ENCODE measurements at regions not wholly inside any gene's neighbourhood (a gene's known extent, or its start where the extent isn't known, plus 50 kb on each side); places are given as distances from the start of the nearest gene placed in this dataset.
"Not testable (repeated sequence)": the region's sequence is repeated elsewhere in the genome, so short reads cannot be mapped to it uniquely, and the experiment has no call there.

DNA sequence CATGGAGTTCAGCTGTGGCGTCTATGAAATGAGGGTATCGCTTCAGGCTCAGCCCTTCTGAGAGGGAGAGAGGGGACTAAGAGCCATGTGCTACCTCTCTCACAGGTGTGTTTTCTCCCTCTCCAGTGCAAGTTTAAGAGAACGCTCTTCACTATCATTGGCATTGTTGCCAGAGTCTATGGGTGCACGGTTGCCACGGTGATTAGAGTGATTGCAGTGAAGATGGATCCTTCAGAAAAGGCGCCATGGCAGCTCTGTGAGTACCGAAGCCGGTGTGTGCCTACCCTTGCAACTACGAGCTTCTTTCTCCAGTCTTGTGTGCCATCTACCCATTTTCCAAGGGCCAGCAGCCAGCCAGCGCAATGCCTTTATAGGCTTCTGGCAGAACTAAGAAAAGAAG is 290.5 kb downstream of the OMA1 start:
- no peak for DNase-seq (ENCODE audit: low read depth in 2 of 2)

DNA sequence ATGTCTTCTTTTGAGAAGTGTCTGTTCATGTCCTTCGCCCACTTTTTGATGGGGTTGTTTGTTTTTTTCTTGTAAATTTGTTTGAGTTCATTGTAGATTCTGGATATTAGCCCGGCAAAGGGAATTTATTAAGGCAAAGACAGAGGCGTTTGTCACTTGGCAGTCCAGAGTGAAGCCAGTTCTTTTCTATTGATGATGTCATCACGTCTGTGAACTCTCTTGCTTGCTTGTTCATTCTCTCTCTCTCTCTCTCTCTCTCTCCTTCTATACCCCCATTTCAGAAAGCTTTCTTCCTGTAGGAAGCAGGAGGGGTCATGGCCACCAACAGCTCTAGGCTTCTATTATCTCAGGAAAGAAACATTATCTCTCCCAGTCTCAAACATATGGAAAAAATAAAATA is 291.3 kb downstream of the OMA1 start:
- DNase-seq (ENCODE audit: low read depth in 2 of 2) = no peak

DNA sequence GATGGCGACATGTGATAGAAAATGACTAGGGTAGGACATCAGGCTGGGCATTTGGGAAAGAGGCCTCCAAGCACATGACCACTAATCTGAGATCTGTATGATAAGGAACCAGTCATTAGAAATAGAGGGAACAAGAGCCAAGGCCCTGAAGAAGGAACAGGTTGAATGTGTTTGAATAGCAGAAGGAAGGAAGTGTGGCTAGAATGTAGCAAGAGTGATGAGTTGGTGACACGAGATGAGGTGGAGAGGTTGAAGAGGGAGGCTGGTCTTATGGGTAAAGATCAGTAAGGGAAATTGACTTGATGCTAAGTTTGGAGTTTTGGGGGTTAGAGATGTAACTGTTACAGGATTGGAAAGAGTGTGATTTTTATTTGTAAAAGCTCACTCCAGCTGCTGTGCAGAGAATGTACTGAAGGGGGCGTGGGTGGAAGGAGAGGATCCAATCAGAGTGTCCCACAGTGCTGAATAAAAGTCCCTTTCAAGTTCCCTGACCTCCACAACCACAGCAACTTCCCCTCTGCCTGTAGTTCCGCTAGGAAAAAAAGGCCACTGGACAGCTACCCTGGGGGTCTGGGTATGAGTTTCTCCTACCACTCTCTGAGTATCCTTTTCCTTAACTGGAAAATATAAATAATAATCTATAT is 295.0 kb downstream of the OMA1 start:
- DNase-seq (ENCODE audit: low read depth in 2 of 2) = no peak

DNA sequence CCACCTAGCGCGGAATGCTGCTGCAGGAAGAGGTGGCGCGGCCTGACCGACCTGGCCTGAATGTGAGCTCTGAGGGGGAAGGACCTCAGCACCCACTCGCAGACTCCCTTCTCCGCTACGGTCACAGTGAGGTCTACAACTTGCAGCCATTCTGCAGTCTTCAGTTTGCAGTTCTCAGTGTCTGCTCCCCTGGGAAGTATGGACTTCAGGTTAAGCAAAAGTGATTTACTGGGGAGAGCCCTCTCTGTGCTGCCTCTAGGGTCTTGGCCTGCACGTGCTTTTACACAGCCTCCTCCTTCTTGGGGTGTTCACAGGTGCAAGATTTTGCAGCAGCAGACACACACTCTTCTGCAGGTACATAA is 296.0 kb downstream of the OMA1 start:
- no peak for DNase-seq (ENCODE audit: low read depth in 2 of 2)

DNA sequence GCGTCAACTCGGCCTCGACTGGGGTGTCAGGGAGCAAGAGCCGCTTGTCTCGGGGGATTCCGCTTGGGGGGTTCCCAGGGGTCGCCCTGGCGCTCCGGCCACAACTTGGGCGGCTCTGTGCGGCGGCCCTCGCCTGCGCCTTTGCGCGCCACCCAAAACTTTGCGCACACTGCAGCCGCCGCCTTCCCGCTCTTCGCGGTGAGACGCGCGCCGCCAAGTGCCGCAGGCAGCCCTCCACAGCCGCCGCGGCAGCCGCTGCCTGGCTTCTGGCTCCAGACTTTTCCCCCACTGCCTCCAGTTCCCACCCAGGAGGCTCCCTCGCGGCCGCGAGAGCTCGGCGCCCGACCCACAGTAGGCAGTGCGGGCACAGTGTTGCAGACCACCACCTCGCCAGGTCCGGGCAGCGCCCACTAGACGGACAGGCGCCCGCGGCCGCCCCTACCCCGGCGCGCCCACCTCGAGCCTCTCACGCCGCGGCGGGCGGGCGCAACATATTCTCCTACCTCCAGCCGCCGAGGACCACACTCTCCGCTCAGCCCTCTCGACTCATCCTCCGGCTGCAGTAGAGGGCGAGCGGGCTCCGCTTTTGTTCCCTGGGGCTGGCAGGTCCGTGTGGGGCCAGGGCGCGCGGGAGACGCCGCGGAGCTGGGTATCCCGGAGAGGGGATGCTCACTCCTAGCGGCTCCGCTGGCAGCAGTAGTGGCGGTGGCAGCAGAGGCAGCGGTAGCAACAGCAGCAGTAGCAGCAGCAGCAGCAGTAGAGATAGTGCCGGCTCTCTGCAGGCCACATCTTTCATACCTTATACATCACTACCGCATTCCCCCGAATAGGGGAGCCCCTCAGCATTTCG is 296.6 kb downstream of the OMA1 start:
- no peak for DNase-seq (ENCODE audit: low read depth in 2 of 2)

DNA sequence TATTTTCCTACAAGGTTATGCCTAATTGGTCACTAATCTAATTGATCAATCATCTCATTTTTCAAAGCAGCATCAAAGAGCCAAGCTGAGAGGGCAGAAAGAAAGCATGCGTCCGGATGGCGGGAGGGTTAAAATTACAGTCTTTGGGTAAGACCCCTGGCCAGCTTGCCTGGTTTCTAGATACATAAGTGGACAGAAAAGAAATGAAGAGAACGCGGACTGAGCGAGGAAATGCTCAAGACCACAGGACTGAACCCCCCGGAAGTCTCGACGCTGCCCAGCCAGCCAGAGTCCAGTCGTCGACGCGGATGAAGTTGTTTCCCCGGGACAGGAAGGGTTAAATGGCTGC is 297.2 kb downstream of the OMA1 start:
- DNase-seq (ENCODE audit: low read depth in 2 of 2) = no peak

DNA sequence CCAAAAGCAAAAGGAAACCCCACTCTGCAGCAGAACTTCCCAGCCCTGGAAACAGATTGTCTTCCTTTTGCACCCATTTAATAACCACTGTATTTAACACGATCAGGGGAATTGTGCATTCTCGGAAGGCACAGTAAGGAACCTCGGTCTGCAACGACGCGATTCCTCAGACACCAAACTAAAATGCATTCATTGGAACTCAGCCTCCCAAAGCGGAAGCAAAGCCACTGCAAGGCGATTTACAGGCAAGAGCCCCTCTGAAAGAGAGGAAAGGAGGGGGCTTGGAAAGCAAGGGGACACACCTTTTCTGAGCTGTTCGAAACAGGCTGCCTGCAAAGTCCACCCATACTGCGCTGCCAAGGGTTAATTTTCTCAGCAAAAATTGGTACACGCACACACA is 297.7 kb downstream of the OMA1 start:
- DNase-seq (ENCODE audit: low read depth in 2 of 2) = no peak

DNA sequence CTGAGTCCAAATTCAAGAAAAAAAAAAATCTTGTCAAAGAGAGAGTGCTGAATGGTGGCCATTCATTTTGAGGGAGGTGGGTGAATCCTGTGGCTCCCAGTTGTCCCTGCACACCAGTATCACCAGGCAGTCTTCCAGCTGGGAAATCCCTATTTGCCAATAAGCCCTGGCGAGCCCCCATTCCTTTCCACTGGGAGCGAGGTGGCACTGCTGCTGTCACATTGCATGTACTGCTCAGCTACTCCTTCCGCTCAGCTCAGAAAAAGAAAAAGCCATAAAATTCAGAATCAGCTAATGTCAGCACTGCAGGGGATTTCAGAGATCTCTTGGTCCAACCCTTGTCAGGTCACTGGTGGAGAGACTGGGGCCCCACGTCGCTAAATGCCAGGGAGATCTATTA is 298.5 kb downstream of the OMA1 start:
- DNase-seq (ENCODE audit: low read depth in 2 of 2) = no peak

DNA sequence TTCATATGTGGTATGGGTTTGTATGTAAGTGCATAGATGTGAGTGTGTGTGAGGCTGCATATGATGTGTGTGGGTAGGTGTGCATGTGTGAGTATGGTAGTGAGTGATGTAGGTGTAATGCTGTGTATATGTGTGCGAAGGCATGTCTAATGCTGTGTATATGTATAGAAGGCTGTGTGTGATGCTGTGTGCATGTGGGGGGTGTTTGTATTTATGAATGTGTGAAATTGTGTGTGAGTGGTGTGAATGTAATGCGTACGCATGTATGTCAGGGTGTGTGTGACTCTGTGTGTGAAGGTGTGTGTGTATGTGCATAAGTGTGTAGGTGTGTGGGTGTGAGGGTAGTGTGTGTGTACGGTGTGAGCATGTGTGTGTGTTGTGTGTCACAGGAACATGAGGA is 300.0 kb downstream of the OMA1 start:
- no peak for DNase-seq (ENCODE audit: low read depth in 2 of 2)

DNA sequence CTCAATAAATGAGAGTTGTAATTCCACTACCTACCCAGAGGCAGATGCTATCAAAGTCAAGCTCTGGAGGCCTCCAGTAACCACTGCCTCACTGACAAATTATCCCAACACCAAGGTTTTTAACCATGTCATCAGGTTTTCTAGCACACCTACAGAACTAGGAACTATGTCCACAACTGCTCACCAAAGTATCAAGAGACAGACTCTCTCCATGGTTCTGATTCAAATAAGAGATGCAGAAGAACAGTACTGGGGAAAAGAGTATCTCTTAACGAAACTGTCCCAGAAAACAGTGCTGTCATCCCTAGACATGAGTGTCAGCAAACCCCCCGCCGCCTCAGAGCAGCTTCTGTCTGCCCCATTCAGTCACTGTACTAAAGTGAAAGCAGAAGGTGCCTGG is 301.7 kb downstream of the OMA1 start:
- DNase-seq (ENCODE audit: low read depth in 2 of 2) = no peak

DNA sequence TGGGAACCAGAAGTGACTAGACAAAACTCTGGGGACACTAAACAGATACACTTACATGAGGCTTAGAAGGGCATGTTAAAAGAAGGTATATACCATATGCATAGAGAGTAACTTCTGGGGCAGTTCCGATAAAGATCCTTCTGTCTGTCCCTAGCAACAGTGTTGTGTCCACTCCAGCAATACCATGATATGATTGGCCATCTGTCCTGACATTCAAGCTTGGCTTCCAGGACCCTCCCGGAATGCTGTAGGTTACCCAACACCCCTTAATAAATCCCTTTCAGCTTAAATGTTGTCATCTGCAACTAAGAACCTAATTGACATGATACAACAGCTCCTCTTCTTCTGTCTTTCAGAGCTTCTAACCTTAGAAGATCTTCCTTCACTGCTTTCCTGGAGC is 307.7 kb downstream of the OMA1 start:
- no peak for DNase-seq (ENCODE audit: low read depth in 2 of 2)

DNA sequence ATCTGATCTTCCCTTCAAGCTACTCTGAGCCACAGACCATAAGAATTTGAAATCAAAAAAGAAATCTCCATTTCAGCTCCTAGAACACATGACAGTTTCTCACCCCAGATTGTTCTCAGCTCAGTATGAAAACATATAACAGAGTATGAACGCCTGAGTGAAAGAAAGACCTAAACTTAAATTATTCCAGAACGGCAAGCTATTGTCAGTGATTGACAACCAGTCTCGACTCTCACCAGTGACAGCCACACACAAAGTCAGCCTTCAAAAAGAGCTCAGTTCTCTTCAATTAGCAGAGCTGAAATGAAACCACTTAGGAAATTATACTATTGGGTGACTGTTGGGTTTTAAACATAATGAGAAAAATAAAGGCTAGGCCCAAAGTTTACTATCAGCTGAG is 312.8 kb downstream of the OMA1 start:
- DNase-seq (ENCODE audit: low read depth in 2 of 2) = no peak

DNA sequence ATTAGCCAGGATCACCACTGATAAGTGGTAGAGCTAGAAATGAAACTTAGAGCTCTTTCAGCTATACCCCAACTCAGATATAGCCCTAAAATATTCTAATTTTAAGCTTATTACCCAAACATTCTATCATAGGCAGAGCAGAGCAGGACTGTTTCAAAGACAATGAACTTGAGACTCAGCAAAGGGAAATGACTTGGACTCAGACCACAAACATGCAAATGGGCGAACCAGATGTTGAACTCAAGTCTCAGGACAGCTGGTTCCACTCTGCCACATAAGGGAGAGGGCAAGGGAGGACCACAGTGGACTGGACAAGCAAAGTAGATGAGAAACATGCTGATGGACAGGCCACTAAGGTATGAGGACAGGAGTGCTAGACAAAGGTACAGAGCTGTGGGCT is 315.3 kb downstream of the OMA1 start:
- no peak for DNase-seq (ENCODE audit: low read depth in 2 of 2)

DNA sequence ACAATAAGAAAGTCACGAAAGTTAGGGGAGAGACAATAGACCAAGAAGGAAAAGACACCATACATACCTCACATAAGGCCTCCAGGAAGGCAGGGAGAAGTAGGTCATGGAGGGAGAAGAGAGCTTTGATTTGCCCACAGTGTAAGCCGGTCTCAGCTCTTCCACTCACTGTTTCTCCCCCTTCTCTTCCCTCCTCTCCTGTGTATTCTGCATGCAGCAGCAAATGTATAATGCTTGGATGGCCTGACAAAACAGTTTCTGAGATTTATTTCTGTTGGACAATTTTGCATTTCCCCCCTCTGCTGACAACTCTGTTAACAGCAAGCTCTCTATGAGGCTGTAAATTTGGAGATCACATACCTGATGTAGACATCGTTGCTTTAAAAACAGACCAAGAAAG is 318.9 kb downstream of the OMA1 start:
- no peak for DNase-seq (ENCODE audit: low read depth in 2 of 2)

DNA sequence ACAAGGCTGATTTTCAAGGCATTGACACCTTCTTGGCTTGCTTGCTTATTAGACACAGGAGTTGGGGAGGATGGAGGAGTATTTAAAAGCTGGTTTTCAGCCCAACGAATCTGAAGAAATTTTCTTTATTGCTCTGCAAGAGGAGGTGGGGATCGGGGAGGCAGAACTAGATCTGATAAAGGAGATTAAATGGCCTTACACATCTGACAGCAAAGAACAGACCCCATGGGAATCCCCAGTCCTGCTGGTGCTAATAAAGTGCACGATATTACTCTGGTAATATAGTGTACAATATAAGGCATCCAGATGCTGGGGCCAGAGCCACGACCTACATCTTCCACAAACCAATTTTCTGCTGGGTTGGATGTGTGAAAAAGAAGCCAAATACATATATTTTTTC is 323.0 kb downstream of the OMA1 start:
- DNase-seq (ENCODE audit: low read depth in 2 of 2) = no peak

DNA sequence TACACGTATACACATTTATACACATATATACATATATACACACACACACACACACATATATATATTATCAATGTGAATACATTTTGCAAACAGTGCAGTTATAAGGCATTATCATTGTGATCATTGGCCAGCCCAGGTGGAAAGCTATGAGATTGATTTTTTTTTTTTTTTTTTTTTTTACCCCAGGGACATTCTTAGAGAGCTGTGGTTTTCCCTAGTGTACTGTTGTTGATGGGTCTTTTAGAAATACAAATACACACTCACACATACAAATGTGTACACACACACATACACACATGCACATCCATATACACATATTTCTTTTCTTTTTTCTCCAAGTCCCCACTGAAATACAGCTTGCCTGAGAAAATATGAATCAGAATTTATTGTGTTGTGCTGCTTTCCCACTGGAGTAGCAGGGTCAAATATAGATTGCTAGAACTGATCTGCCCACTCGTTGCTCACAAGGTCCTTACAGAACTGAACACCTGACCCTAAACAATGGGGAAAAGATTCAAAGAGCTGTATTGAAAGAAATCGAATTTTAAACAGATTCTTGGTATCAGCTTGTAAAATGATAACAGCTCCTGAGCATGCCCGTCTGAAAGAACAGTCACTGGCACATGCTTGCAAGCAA is 325.6 kb downstream of the OMA1 start:
- DNase-seq (ENCODE audit: low read depth in 2 of 2) = no peak

DNA sequence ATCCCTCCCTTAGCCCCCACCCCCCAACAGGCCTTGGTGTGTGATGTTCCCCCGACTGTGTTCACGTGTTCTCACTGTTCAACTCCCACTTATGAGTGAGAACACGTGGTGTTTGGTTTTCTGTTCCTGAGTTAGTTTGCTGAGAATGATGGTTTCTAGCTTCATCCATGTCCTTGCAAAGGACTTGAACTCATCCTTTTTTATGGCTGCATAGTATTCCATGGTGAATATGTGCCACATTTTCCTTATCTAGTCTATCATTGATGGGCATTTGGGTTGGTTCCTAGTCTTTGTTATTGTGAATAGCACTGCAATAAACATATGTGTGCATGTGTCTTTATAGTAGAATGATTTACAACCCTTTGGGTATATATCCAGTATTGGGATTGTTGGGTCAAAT is 330.4 kb downstream of the OMA1 start:
- not testable (repeated sequence) for DNase-seq (ENCODE audit: low read depth in 2 of 2)

DNA sequence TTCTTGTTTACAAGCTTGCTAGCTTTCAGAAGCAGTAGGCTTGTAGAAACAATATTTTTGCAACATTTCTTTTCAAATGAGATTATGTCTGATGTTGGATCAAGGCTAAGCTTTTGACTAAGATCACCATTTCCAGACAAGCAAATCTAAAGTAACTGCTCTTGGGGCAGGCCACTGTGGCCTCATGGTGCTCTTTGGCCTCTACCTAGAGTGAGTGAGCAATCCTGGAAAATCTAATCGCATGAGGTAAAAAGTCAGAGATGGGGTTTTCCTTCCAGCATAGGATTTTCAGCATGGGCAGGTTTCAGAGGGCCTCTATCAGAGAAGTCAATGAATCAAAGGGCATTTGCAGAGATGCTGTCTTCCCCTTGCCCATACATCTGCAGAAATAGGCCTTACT is 331.9 kb downstream of the OMA1 start:
- no peak for DNase-seq (ENCODE audit: low read depth in 2 of 2)

DNA sequence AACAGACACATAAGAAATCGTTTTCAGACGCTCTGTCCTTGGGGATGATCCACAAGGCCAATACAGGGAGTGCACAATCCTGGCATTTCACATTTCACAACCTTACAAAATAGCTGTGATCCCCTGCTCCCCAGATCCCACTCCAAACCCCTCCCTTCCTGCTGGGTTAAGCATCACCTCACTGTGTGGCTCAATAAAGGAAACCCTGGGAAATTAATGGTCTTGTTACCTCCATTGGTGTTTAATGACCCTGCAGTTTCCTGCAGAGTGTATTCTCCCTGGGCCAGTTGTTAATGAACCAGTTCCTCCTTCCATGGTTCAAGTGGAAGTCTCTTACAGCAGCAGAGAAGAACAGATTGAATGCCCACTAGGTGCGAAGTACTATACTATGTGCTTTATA is 334.7 kb downstream of the OMA1 start:
- DNase-seq (ENCODE audit: low read depth in 2 of 2) = no peak

DNA sequence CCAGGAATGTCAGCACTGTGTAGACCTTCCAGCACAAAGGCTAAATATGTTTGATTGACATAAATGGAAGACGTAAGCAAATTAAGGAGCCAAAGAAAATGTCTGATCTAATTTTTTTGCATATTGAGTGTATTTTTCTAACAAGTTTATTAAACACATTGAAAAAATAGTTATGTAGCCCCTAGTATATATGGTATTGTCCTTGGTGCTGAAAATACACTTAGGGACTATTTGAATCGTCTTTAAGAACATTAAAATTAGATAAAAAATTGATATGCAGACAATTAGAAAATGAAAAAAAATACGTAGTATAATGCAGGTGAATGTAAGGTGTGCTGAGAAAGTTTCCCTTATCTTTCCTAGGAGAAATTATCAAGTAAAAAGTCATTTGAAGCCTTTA is 337.0 kb downstream of the OMA1 start:
- DNase-seq (ENCODE audit: low read depth in 2 of 2) = no peak

DNA sequence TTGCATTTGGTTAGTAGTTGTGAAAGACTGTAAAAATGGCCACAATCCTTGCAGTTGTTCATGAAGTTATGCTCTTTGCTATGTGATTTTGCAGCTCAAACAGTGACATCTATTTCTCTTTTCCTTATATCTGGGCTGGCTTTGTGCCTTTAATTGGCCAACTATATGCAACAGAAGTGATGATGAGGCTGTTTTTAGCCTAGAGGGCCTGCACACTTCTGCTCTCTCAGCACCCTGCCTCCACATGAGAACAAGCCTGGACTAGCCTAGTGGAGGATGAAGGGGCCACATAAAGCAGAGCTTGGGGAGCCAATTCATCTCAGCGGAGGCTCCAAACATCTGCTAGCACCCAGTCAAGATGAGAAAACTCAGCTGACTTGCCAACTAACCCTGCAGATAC is 339.8 kb downstream of the OMA1 start:
- no peak for DNase-seq (ENCODE audit: low read depth in 2 of 2)

DNA sequence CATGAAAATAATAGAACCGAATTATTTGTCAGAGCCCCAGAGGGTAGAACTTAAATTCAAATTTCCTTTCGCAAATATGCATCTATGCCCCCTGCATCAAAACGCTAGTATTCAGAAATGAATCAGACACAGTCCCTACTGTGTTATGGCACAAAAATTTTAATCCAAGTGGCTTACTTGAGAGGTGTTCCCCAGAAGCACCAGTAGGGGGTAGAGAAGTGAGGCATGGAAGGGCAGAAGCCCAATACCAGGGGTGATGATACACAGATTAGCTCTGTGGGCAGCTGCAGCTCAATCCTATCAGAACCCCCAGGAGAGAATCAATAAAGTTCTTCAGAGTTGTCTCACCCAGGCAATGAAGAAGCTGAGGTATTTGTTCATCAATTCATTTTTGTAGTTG is 342.2 kb downstream of the OMA1 start:
- DNase-seq (ENCODE audit: low read depth in 2 of 2) = no peak

DNA sequence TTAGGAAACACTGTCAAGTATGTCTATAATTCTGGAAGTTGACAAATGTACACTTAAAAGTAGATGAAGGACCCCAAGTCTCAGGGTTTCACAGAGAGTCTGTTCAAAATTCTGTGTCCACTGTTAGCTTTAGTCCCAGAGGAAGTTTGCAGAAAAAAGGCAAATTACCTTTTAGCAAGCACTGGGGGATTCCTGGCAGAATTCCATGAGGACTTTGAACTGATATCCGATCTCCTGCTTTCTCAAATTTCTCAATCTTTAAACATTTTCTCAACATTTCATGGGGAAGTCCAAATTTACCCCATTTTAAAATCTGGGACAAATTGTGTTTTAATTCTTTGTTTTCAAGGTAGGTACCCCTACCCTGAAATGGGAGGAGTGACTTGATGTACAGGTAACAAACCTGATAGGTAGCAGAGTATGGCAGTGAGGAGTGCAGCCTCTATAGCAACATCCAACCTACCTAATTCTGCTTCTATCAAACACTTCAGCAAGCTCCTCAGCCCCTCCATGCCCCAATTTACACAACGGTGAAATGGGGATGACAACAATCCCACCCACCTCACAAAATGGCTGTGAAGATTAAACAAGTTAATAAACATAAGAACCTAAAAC is 344.9 kb downstream of the OMA1 start:
- no peak for DNase-seq (ENCODE audit: low read depth in 2 of 2)

Measured in stimulated activated CD8-positive, alpha-beta memory T cell treated with anti-CD3 and anti-CD28 coated beads, Interleukin-2, amount 100 ng/mL, for 48 hours (primary cell).